C4-2B (cell line): ENCODE measurements at regions not wholly inside any gene's neighbourhood (a gene's known extent, or its start where the extent isn't known, plus 50 kb on each side); places are given as distances from the start of the nearest gene placed in this dataset.

Experiments
- ZFX ChIP-seq: fragments of 450-650 bp; IDR thresholded peaks from 2 replicates; pipeline ENCODE4 v1.6.1; 2017
- TF ChIP-seq, protein P1 (sequence below): fragments of 450-650 bp; conservative IDR thresholded peaks from 2 replicates; pipeline ENCODE4 v1.5.1; 2017; ENCODE audit warnings: mild to moderate bottlenecking

DNA sequence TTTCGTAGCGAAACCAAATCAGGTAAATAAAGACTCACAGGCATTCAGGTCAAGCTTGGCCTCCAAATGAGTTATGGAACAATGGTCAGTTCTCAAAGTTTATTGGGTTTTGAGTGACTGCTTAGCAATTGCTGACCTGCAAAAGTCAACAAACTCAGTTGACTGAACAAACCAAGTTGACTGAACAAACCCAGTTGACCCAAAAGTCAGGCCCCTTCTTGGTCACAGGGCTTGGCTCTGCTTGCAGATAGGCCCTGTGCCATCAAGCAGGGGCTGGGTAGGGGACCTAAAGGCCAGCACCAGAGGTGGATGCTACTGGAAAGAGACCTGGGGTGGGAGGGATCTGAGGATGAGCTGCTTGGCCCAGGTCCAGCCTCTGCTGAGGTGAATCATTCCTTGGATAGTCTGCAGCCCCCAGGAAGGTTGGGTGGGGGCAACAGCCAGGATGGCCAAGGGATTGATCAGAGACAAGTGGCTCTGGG, 64.6 kb downstream of the GADD45G start:
- TF ChIP-seq, protein P1, sequence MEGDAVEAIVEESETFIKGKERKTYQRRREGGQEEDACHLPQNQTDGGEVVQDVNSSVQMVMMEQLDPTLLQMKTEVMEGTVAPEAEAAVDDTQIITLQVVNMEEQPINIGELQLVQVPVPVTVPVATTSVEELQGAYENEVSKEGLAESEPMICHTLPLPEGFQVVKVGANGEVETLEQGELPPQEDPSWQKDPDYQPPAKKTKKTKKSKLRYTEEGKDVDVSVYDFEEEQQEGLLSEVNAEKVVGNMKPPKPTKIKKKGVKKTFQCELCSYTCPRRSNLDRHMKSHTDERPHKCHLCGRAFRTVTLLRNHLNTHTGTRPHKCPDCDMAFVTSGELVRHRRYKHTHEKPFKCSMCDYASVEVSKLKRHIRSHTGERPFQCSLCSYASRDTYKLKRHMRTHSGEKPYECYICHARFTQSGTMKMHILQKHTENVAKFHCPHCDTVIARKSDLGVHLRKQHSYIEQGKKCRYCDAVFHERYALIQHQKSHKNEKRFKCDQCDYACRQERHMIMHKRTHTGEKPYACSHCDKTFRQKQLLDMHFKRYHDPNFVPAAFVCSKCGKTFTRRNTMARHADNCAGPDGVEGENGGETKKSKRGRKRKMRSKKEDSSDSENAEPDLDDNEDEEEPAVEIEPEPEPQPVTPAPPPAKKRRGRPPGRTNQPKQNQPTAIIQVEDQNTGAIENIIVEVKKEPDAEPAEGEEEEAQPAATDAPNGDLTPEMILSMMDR = no peak
- TF ChIP-seq ZFX = no peak
